ENCODE measurements at regions not wholly inside any gene's neighbourhood (a gene's known extent, or its start where the extent isn't known, plus 50 kb on each side); places are given as distances from the start of the nearest gene placed in this dataset.
"Not testable (repeated sequence)": the region's sequence is repeated elsewhere in the genome, so short reads cannot be mapped to it uniquely, and the experiment has no call there.

DNA sequence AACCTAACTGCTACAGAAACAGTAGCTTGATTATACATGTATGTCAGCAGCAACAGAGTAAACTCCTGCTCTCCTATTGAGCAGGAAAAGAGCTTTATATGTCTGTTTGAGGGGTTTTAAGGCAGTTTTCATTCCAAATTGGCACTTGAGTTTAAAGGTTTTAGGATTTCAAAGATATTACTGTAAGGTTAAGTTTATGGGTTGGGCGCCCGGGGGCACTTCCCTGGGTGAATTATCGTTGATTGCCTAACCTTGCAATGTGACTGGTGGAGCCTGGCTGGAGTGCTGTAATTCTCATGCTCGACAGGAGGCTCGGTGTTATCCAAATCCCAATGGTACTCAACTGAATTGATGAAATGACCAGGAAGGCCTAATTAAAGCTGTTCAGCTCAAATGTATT lies 1586.1 kb downstream of the OLFM4 start:
- H3K4me1 Mint-ChIP-seq (ENCODE audit: low read depth), result peaks cover 3% of the 10 kb centered on the region

GRCh38 chr13:54626504-54626903 lies 1597.9 kb downstream of the OLFM4 start:
- H3K9me3 Mint-ChIP-seq (ENCODE audit: low read depth); H3K27me3 Mint-ChIP-seq; H3K4me3 Mint-ChIP-seq (ENCODE audit: low read depth); H3K27ac Mint-ChIP-seq; DNase-seq (ENCODE audit: low spot score, unreplicated experiment); H3K36me3 Mint-ChIP-seq (ENCODE audit: insufficient read depth): not testable (repeated sequence)
- peaks cover 33% of the 10 kb centered on the region for H3K4me1 Mint-ChIP-seq (ENCODE audit: low read depth)

More for the DNA sequence above, 1586.1 kb downstream of the OLFM4 start:
- no peak for DNase-seq (ENCODE audit: low spot score, unreplicated experiment)
- Mint-ChIP-seq H3K27me3 (no peaks in the 10 kb centered on the region), H3K4me3 (ENCODE audit: low read depth) (no peak overlapping the region), H3K36me3 (ENCODE audit: insufficient read depth) (no peaks in the 10 kb centered on the region), H3K27ac (no peak overlapping the region), H3K9me3 (ENCODE audit: low read depth) (no peaks in the 10 kb centered on the region)
- TF ChIP-seq, protein P1, sequence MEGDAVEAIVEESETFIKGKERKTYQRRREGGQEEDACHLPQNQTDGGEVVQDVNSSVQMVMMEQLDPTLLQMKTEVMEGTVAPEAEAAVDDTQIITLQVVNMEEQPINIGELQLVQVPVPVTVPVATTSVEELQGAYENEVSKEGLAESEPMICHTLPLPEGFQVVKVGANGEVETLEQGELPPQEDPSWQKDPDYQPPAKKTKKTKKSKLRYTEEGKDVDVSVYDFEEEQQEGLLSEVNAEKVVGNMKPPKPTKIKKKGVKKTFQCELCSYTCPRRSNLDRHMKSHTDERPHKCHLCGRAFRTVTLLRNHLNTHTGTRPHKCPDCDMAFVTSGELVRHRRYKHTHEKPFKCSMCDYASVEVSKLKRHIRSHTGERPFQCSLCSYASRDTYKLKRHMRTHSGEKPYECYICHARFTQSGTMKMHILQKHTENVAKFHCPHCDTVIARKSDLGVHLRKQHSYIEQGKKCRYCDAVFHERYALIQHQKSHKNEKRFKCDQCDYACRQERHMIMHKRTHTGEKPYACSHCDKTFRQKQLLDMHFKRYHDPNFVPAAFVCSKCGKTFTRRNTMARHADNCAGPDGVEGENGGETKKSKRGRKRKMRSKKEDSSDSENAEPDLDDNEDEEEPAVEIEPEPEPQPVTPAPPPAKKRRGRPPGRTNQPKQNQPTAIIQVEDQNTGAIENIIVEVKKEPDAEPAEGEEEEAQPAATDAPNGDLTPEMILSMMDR (IDR thresholded peaks at IDR 0.05; ENCODE audit: unreplicated experiment), result no peak

DNA sequence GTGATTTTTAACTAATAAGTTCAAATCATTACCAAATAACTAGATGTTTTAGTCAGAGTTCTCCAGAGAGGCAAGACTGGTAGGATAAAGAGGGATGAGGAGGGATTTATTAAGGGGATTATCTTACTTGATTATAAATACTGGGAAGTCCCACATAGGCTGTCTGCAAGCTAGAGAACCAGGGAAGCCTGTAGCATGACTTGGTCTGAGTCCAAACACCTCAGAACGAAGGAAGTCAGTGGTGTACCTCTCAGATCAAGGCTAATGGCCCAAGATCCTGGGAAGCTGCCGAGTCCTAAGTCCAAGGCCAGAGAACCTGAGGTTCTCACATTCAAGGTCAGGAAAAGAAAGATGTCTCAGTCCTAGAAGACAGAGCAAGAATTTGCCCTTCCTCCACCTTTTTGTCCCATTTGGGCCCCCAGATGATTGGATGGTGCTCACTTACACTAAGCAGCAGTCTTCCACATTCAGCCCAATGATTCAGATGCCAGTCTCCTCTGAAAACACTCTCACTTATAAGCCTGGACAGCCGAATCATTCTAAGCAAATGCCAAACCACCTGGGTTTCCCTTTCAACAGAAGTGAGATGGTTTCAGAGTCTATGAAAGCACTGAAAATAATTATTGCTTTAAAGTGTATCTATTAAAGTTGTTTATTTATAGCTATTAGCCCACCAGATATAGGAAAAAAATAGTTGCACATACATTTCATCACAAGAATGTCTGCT lies 1599.2 kb downstream of the OLFM4 start:
- no peaks in the 10 kb centered on the region for H3K36me3 Mint-ChIP-seq (ENCODE audit: insufficient read depth)
- no peak overlapping the region for H3K4me3 Mint-ChIP-seq (ENCODE audit: low read depth)
- TF ChIP-seq, protein P1 (IDR thresholded peaks at IDR 0.05; ENCODE audit: unreplicated experiment), result no peak
- peaks cover 32% of the 10 kb centered on the region for H3K4me1 Mint-ChIP-seq (ENCODE audit: low read depth)
- DNase-seq (ENCODE audit: low spot score, unreplicated experiment), result no peak
- no peaks in the 10 kb centered on the region for H3K27me3 Mint-ChIP-seq
- no peak overlapping the region for H3K27ac Mint-ChIP-seq
- no peaks in the 10 kb centered on the region for H3K9me3 Mint-ChIP-seq (ENCODE audit: low read depth)

- no peaks in the 10 kb centered on the region for H3K9me3 Mint-ChIP-seq (ENCODE audit: low read depth)
- TF ChIP-seq, protein P1 (IDR thresholded peaks at IDR 0.05; ENCODE audit: unreplicated experiment), result no peak
- no peak overlapping the region for H3K4me3 Mint-ChIP-seq (ENCODE audit: low read depth)
- H3K36me3 Mint-ChIP-seq (ENCODE audit: insufficient read depth), result no peaks in the 10 kb centered on the region
- H3K27me3 Mint-ChIP-seq, result no peaks in the 10 kb centered on the region
- no peak for DNase-seq (ENCODE audit: low spot score, unreplicated experiment)
- H3K4me1 Mint-ChIP-seq (ENCODE audit: low read depth), result peaks cover 33% of the 10 kb centered on the region
- H3K27ac Mint-ChIP-seq, result no peak overlapping the region
Measured at GRCh38 chr13:54628383-54628782, 1599.8 kb downstream of the OLFM4 start.

DNA sequence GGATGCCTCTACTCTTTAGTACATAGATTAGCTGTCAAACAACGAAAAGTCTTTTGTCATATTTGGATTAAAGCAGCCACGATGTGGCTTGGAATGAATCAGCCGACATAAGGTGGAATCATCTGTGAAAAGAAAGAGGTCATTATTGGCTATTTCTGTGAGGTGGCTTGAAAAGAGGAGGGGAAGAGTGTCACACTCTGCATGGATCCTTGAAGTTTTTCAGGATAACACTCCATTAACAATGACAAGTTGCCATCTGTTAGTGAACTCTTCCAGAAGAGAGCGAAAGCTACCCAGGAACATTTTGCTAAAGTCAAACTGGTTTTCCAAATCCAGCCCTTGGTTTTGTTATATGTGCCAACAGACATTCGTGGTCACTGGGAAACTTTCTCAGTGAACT lies 1604.8 kb downstream of the OLFM4 start:
- TF ChIP-seq, protein P1 (IDR thresholded peaks at IDR 0.05; ENCODE audit: unreplicated experiment), result no peak
- Mint-ChIP-seq H3K9me3 (ENCODE audit: low read depth) (no peaks in the 10 kb centered on the region), H3K4me3 (ENCODE audit: low read depth) (no peak overlapping the region), H3K27me3 (no peaks in the 10 kb centered on the region), H3K4me1 (ENCODE audit: low read depth) (peaks cover 39% of the 10 kb centered on the region), H3K36me3 (ENCODE audit: insufficient read depth) (no peaks in the 10 kb centered on the region), H3K27ac (no peak overlapping the region)
- DNase-seq (ENCODE audit: low spot score, unreplicated experiment), result no peak

- no peaks in the 10 kb centered on the region for H3K27me3 Mint-ChIP-seq
- H3K27ac Mint-ChIP-seq, result no peak overlapping the region
- H3K4me3 Mint-ChIP-seq (ENCODE audit: low read depth), result no peak overlapping the region
Measured at GRCh38 chr13:54636231-54636630, 1607.6 kb downstream of the OLFM4 start.

More at GRCh38 chr13:54636231-54636630, 1607.6 kb downstream of the OLFM4 start:
- no peaks in the 10 kb centered on the region for H3K36me3 Mint-ChIP-seq (ENCODE audit: insufficient read depth)
- H3K4me1 Mint-ChIP-seq (ENCODE audit: low read depth), result peaks cover 38% of the 10 kb centered on the region
- TF ChIP-seq, protein P1 (IDR thresholded peaks at IDR 0.05; ENCODE audit: unreplicated experiment), result no peak
- DNase-seq (ENCODE audit: low spot score, unreplicated experiment), result no peak
- no peaks in the 10 kb centered on the region for H3K9me3 Mint-ChIP-seq (ENCODE audit: low read depth)
